CD4-positive, alpha-beta T cell treated with Interleukin-17A for 4 hours (primary cell): ENCODE measurements at regions not wholly inside any gene's neighbourhood (a gene's known extent, or its start where the extent isn't known, plus 50 kb on each side); places are given as distances from the start of the nearest gene placed in this dataset.

Experiments
- DNase-seq: peaks from one replicate; pipeline ENCODE4 v3.0.0-alpha.2; 2020; ENCODE audit warnings: mixed read lengths

- no peak for DNase-seq
Measured at GRCh38 chr19:29293292-29293691, 80.3 kb upstream of the UQCRFS1 start.

GRCh38 chr19:29293736-29294342 is 80.9 kb upstream of the UQCRFS1 start:
- DNase-seq: no peak

- no peak for DNase-seq
Measured at GRCh38 chr19:29294343-29294811, 81.4 kb upstream of the UQCRFS1 start.

- no peak for DNase-seq
Measured at GRCh38 chr19:29295285-29295684, 82.3 kb upstream of the UQCRFS1 start.

GRCh38 chr19:29297381-29297780 is 84.4 kb upstream of the UQCRFS1 start:
- no peak for DNase-seq

- DNase-seq: no peak
Measured at GRCh38 chr19:29299416-29300380, 86.7 kb upstream of the UQCRFS1 start.

- no peak for DNase-seq
Measured at GRCh38 chr19:29302002-29302928, 89.3 kb upstream of the UQCRFS1 start.

GRCh38 chr19:29303069-29303718 is 90.2 kb upstream of the UQCRFS1 start:
- no peak for DNase-seq

GRCh38 chr19:29303719-29304090 is 90.8 kb upstream of the UQCRFS1 start:
- DNase-seq: no peak

- DNase-seq: no peak
Measured at GRCh38 chr19:29305268-29305667, 92.3 kb upstream of the UQCRFS1 start.

- DNase-seq: no peak
Measured at GRCh38 chr19:29308977-29309590, 96.1 kb upstream of the UQCRFS1 start.

- no peak for DNase-seq
Measured at GRCh38 chr19:29309637-29310036, 96.7 kb upstream of the UQCRFS1 start.

- DNase-seq: no peak
Measured at GRCh38 chr19:29311191-29311790, 98.3 kb upstream of the UQCRFS1 start.

- no peak for DNase-seq
Measured at GRCh38 chr19:29315556-29316190, 102.7 kb upstream of the UQCRFS1 start.

GRCh38 chr19:29318581-29318980 is 105.6 kb upstream of the UQCRFS1 start:
- no peak for DNase-seq

GRCh38 chr19:29320086-29320485 is 107.1 kb upstream of the UQCRFS1 start:
- DNase-seq: no peak

- DNase-seq: no peak
Measured at GRCh38 chr19:29320618-29321017, 107.7 kb upstream of the UQCRFS1 start.

GRCh38 chr19:29321116-29321515 is 108.2 kb upstream of the UQCRFS1 start:
- no peak for DNase-seq

GRCh38 chr19:29323021-29323430 is 110.1 kb upstream of the UQCRFS1 start:
- DNase-seq: no peak

- no peak for DNase-seq
Measured at GRCh38 chr19:29323440-29324290, 110.7 kb upstream of the UQCRFS1 start.
